ENCODE measurements at regions not wholly inside any gene's neighbourhood (a gene's known extent, or its start where the extent isn't known, plus 50 kb on each side); places are given as distances from the start of the nearest gene placed in this dataset.

GRCh38 chr16:66127459-66128370 lies 238.8 kb upstream of the CDH5 start:
- no peak for TF ChIP-seq CTCF (IDR thresholded peaks at IDR 0.05; ENCODE audit: insufficient read depth, missing control alignments)
- FAIRE-seq, result no peak
- no peak for DNase-seq (ENCODE audit: insufficient read length, low spot score)

GRCh38 chr16:66121466-66121865 lies 245.0 kb upstream of the CDH5 start:
- FAIRE-seq, result no peak
- TF ChIP-seq CTCF (IDR thresholded peaks at IDR 0.05; ENCODE audit: insufficient read depth, missing control alignments), result no peak

GRCh38 chr16:66120656-66121055 lies 245.8 kb upstream of the CDH5 start:
- no peak for TF ChIP-seq CTCF (IDR thresholded peaks at IDR 0.05; ENCODE audit: insufficient read depth, missing control alignments)
- DNase-seq (ENCODE audit: insufficient read length, low spot score), result no peak
- FAIRE-seq, result no peak

More at GRCh38 chr16:66121466-66121865, 245.0 kb upstream of the CDH5 start:
- DNase-seq (ENCODE audit: insufficient read length, low spot score), result no peak

GRCh38 chr16:66116163-66117002 lies 250.1 kb upstream of the CDH5 start:
- no peak for FAIRE-seq
- DNase-seq (ENCODE audit: insufficient read length, low spot score), result no peak
- no peak for TF ChIP-seq CTCF (IDR thresholded peaks at IDR 0.05; ENCODE audit: insufficient read depth, missing control alignments)

- no peak for TF ChIP-seq CTCF (IDR thresholded peaks at IDR 0.05; ENCODE audit: insufficient read depth, missing control alignments)
- FAIRE-seq, result no peak
- no peak for DNase-seq (ENCODE audit: insufficient read length, low spot score)
Observed at GRCh38 chr16:66115373-66115772, 251.1 kb upstream of the CDH5 start.

GRCh38 chr16:66113223-66113622 lies 253.3 kb upstream of the CDH5 start:
- FAIRE-seq (no peak), DNase-seq (ENCODE audit: insufficient read length, low spot score) (no peak)
- TF ChIP-seq CTCF (IDR thresholded peaks at IDR 0.05; ENCODE audit: insufficient read depth, missing control alignments), result no peak

All from D721Med (cell line).